Right cardiac atrium (tissue), 5 donors: ENCODE measurements at regions not wholly inside any gene's neighbourhood (a gene's known extent, or its start where the extent isn't known, plus 50 kb on each side); places are given as distances from the start of the nearest gene placed in this dataset.

Source experiments
- ATAC-seq, 2 donors: fragments of 200-7000 bp; cut with Tn5 transposase; one replicate each; pipeline versions ENCODE4 v1.8.0 to v1.9.1; 2020; ENCODE audit warnings: moderate library complexity in 2 of 2, mild to moderate bottlenecking in 1 of 2
- DNase-seq, 3 donors: peaks; one replicate each; pipeline ENCODE4 v3.0.0-alpha.2; 2020
- H3K27ac ChIP-seq: one replicate; pipeline ENCODE4 v1.5.1; 2013; ENCODE audit warnings: mild to moderate bottlenecking, low read length, control low read depth, moderate library complexity
- H3K27me3 ChIP-seq: one replicate; pipeline ENCODE4 v1.6.1; 2013; ENCODE audit not compliant: control insufficient read depth, insufficient read depth
- H3K4me1 ChIP-seq: one replicate; pipeline ENCODE4 v1.6.1; 2013; ENCODE audit warnings: low read length; ENCODE audit not compliant: control insufficient read depth, insufficient read depth
- H3K4me3 ChIP-seq: one replicate; pipeline ENCODE4 v1.5.1; 2013; ENCODE audit warnings: low read length, control low read depth
- H3K9me3 ChIP-seq: one replicate; pipeline ENCODE4 v1.6.1; 2013; ENCODE audit warnings: low read length; ENCODE audit not compliant: control insufficient read depth
- WGBS: extraction: QIAGEN DNeasy Blood & Tissue Kit; methylation state at CpG from one replicate; pipeline ENCODE4 v1.1.7; 2013; 5-methylcytosine and 5-hydroxymethylcytosine counted together
- intact Hi-C, 4 donors: fragments of 100-400 bp; cut with DNase I; formaldehyde crosslinking; loops; one replicate each; pipeline versions ENCODE4 v1.11.0 to v1.14.0; 2022 to 2023
- donor health status: healthy with polysubstance abuse.
- donor health status: DM: no; HTN: yes; CAD: no.
- donor health status: DM: no; HTN: no; CAD: no.
- donor health status: DM: no; HTN: yes; CAD: no; lungs with severe emphysema.
- donor health status: DM: yes; HTN: yes; CAD: no.

DNA sequence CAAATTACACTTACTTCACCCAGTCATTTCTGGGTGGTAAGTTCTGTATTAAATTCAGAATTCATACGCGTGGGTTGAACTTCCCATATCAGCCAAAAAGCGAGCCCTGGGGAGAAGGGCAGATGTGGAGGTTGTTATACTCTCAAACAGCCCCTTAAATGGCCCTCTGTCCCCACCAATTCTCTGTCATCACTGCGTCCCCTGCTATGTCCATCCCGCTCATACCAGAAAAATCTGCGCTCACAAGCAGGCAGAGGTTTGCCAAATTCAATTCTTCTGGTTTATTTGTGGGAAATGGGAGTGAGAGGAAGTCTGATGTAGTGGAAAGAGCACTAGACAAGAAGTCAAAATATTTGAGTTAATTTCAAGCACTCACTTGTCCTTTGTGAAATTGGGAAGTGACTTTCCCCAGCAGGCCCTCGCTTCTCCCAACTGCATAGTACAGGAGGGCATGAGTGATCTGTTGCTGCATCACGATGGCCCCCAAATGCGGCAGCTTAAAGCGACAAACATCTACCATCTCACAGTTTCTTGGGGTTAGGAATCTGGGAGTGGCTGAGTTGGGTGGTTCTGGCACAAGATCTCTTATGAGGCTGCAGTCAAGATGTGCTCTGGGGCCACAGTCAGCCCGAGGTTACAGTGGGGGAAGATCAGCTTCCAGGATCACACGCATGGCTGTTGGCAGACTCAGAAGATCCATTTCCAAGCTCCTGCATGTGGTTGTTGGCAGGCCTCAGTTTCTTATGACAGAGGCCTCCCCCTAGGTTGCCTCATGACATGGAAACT is 67.7 kb downstream of the CPN2 start:
- peak; percentile 48 to 72 for ATAC-seq
- H3K27me3 ChIP-seq = no peaks in the 10 kb centered on the region
- H3K27ac ChIP-seq = peak overlapping the region; percentile 31
- no peak overlapping the region for H3K4me3 ChIP-seq
- peak in 1 of 3 donors; percentile 59 for DNase-seq
- H3K9me3 ChIP-seq = no peaks in the 10 kb centered on the region
- 53% methylated on average over 12 of the region's 12 CpGs for WGBS
- peaks cover 19% of the 10 kb centered on the region for H3K4me1 ChIP-seq
- intact Hi-C loops = no loop called here

DNA sequence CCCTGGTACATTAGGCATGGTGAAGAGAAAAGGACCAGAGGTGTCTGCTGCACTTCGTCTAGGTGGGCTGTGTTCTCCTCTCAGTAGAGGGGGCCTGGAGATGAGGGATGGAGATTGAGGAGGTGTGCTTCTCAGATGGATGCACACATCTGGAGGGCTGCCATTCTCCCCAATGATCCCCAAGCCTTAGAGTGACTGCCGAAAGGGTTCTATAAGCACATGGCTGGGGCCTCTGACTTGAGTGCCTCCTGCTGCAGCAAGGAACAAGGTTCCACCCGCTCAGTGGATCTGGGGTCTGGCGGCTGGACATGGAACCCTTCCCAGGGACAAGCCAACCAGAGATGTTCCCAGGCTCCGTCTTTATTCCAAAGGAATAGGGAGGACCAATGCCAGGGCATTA is 66.8 kb downstream of the CPN2 start:
- WGBS = 98% methylated on average over 5 of the region's 5 CpGs
- H3K9me3 ChIP-seq = no peaks in the 10 kb centered on the region
- H3K27me3 ChIP-seq = no peaks in the 10 kb centered on the region
- H3K27ac ChIP-seq = no peak overlapping the region
- DNase-seq (no peak), ATAC-seq (no peak)
- intact Hi-C loops = no loop called here
- peaks cover 18% of the 10 kb centered on the region for H3K4me1 ChIP-seq
- no peak overlapping the region for H3K4me3 ChIP-seq

DNA sequence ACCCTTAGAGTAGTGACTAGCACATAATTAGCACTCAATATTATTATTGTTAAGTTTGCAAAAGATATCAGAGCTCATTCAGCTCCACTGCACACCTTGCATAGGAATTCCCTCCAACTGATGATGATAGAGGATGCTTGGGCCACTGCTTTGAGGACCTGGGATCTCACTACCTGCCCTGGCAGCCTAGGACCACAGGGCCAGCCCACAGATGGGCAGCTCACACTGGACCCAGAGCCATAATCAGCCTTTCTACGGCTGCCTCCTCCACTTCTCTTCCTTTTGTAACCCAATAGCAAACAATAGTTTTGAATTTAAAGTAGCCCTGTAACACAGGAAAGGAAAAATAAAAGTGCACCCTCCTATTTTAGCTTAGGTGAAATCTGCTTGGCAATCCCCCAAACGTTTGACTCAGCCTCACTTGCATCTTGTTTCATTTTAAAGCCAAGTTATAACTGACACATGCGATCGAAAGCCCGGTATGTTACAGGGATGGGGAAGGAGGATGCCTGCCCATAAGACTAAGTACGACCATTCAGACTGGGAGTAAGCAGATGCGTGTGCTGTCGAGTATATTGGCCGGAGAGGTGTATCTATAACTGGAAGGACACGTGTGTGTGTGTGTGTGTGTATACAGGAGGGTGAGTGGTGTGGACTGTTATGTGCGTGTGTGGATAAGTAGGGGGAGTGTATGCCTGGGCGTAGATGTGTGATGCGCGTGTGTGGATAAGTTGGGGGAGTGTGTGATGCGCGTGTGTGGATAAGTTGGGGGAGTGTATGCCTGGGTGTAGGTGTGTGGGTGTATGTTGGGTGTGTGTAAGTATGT is 65.9 kb downstream of the CPN2 start:
- Histone ChIP-seq H3K4me1 (peaks cover 14% of the 10 kb centered on the region), H3K9me3 (no peaks in the 10 kb centered on the region), H3K27ac (no peak overlapping the region), H3K4me3 (no peak overlapping the region), H3K27me3 (no peaks in the 10 kb centered on the region)
- DNase-seq (no peak), ATAC-seq (peak in 1 of 2 donors; percentile 6)
- intact Hi-C loops = no loop called here
- 69% methylated on average over 16 of the region's 16 CpGs for WGBS

DNA sequence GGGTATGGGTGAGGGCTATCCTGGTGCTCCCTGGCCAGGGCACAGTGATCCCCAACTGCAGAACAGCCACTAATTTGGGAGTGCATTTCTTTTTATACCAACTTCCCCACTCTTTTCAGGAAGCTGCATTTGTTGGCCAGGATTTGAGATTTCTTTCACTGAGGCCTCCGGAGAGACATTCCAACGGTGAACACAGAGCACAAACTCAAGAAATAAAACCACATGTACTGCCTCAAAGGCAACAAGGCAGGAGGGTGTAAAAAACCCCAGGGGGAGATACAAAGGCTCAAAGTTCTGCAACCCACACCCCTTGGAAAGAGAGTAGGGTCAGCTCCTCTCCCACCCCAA is 65.3 kb downstream of the CPN2 start:
- Histone ChIP-seq H3K27ac (no peak overlapping the region), H3K9me3 (no peaks in the 10 kb centered on the region), H3K4me1 (peaks cover 14% of the 10 kb centered on the region), H3K4me3 (no peak overlapping the region), H3K27me3 (no peaks in the 10 kb centered on the region)
- DNase-seq (no peak), ATAC-seq (no peak)
- intact Hi-C loops = no loop called here
- WGBS = 24% methylated on average over 2 of the region's 2 CpGs

DNA sequence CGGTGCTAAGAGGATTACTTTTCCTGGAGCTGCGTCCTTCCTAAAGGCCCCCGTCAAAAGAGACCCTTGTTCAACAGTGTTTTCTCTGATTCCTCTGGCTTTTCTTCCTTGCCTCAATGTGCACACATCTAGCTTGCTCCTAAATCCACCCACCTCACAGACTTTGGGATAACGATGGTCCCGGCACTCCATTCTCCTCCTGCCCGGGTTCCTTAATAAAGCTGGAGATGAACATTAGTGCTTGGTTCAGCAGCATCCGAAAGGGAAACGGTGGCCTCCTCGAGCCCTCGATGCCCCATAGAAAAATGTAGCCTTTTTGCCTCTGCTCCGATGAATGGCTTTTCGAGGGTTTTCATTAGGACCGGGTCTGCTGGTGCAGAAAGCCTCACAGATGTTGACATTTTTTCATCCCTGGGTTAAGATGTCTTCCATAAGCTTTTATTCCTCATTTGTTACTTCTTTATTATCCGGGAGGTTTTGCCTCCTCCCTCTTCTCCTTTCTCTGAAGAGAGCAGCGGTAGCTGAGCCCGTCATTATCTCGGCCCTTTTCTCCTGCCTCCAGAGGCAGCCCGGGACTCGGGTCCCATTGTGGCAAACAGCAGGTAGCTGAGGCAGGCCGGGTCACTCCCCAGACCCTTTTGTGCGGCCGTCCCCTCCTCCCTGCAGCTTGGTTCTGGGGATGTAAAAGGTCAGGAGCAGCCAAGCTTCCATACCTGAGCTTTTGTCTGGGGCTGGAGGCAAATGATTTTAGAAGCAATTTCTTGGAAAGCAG is 64.6 kb downstream of the CPN2 start:
- Histone ChIP-seq H3K9me3 (no peaks in the 10 kb centered on the region), H3K27ac (no peak overlapping the region), H3K4me1 (peaks cover 14% of the 10 kb centered on the region), H3K4me3 (no peak overlapping the region), H3K27me3 (no peaks in the 10 kb centered on the region)
- WGBS = 86% methylated on average over 22 of the region's 22 CpGs
- no peak for ATAC-seq
- intact Hi-C loops = no loop called here
- no peak for DNase-seq

DNA sequence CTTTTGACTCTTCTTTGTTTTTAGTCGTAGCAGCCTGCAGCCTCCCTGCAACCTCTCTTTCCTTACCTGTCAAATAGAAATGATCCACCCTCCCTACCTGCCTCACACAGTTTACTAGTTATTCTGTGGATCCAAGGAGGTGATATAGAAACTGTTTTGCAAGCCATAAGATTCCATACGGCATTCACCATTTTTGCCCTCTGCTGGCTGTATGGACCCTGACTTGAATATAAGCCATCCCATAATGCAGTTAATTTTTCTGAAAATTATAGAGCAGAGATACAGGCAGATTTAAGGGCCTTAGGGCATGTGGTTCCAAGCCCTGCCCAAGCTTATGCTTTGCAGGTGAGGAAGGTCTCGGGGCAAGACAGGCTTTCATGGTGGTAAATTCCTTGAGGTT is 63.8 kb downstream of the CPN2 start:
- intact Hi-C loops = no loop called here
- Histone ChIP-seq H3K27me3 (no peaks in the 10 kb centered on the region), H3K27ac (no peak overlapping the region), H3K4me3 (no peak overlapping the region), H3K9me3 (no peaks in the 10 kb centered on the region), H3K4me1 (peaks cover 14% of the 10 kb centered on the region)
- ATAC-seq (no peak), DNase-seq (no peak)
- WGBS = 96% methylated on average over 3 of the region's 3 CpGs

DNA sequence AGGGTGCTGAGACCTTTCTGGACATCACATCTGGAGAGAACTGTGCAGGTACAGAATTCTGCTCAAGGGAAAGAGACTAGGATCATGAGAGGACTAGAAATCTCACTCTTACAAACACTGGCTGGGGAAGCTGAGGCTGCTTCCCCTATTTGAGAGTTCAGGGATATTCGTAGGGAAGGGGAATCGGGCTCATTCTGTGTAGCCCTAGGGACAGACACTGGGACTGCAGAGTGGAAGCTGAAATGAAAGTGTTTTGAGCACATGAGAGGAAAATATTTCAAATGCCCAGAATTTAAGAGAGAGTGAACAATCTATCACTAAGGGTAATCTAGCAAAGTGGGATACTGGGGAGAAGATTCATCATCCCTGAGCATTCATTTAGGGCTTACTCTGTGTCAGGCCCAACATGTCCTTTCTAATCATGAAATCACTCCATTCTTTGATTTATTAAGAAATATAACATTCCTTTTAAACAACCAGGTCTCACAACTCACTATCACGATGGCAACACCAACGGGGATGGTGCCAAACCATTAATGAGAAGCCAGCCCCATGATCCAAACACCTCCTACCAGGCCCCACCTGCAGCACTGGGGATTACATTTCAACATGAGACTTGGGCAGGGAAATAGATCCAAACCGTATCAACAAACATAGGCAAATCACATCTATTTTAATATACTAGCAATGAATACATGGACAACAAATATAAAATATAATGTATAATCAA is 63.0 kb downstream of the CPN2 start:
- no peak overlapping the region for H3K4me3 ChIP-seq
- DNase-seq = no peak
- H3K4me1 ChIP-seq = peaks cover 8% of the 10 kb centered on the region
- intact Hi-C loops = no loop called here
- H3K27me3 ChIP-seq = no peaks in the 10 kb centered on the region
- no peak for ATAC-seq
- WGBS = 93% methylated on average over 5 of the region's 5 CpGs
- no peaks in the 10 kb centered on the region for H3K9me3 ChIP-seq
- no peak overlapping the region for H3K27ac ChIP-seq
